ENCODE measurements at regions not wholly inside any gene's neighbourhood (a gene's known extent, or its start where the extent isn't known, plus 50 kb on each side); places are given as distances from the start of the nearest gene placed in this dataset.

DNA sequence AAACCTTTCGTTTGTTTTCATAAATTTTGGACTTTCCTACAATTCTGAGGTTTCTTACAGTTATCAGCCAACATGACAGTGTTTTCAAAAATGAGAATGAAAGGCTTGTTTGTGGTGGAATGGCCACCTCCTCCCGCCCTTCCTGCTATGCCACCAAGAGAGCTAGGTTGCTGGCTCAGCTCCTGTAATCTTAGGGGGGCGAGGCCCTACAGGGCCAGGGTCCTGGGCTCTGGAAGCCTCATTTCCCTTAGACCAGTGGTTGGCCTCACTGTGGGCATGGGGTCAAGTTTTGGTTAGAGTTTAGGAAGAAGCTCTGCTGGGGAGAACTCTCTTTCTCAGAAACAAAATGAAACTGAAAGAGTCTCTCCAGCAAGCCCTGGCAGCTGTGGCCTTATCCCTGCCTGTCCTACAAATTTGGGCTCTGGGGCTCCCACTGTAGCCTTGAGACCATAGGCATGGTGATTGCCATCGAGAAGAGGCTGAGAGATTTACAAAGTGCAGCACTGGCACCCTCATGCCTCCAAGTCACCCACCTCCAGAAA lies 66.2 kb downstream of the IRX1 start:
- TF ChIP-seq, protein P1, sequence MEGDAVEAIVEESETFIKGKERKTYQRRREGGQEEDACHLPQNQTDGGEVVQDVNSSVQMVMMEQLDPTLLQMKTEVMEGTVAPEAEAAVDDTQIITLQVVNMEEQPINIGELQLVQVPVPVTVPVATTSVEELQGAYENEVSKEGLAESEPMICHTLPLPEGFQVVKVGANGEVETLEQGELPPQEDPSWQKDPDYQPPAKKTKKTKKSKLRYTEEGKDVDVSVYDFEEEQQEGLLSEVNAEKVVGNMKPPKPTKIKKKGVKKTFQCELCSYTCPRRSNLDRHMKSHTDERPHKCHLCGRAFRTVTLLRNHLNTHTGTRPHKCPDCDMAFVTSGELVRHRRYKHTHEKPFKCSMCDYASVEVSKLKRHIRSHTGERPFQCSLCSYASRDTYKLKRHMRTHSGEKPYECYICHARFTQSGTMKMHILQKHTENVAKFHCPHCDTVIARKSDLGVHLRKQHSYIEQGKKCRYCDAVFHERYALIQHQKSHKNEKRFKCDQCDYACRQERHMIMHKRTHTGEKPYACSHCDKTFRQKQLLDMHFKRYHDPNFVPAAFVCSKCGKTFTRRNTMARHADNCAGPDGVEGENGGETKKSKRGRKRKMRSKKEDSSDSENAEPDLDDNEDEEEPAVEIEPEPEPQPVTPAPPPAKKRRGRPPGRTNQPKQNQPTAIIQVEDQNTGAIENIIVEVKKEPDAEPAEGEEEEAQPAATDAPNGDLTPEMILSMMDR (IDR thresholded peaks at IDR 0.05): no peak
- TF ChIP-seq POLR2A (IDR thresholded peaks at IDR 0.05; ENCODE audit: low read depth): no peak
- TF ChIP-seq EP300 (IDR thresholded peaks at IDR 0.05): no peak
- TF ChIP-seq POLR2AphosphoS5 (IDR thresholded peaks at IDR 0.05): no peak
